Fibroblast of pulmonary artery (primary cell): ENCODE measurements at regions not wholly inside any gene's neighbourhood (a gene's known extent, or its start where the extent isn't known, plus 50 kb on each side); places are given as distances from the start of the nearest gene placed in this dataset.

Source experiments
- DNase-seq: peaks from one replicate; pipeline ENCODE4 v3.0.0-alpha.2; 2010; ENCODE audit warnings: low read depth
- H3K4me3 ChIP-seq: replicated peaks from 2 replicates; pipeline ENCODE4 v1.5.1; 2011; ENCODE audit warnings: low read depth, mild to moderate bottlenecking, control low read depth, low read length, moderate library complexity
- CTCF ChIP-seq: IDR thresholded peaks from 2 replicates; pipeline ENCODE4 v1.5.1; 2011; ENCODE audit warnings: mild to moderate bottlenecking, control low read depth, low read length, inconsistent platforms; ENCODE audit errors: missing control alignments

GRCh38 chr17:55668312-55668920 is 54.2 kb downstream of the TMEM100 start:
- H3K4me3 ChIP-seq = no peak overlapping the region
- DNase-seq = no peak
- TF ChIP-seq CTCF = no peak

GRCh38 chr17:55666806-55667205 is 55.9 kb downstream of the TMEM100 start:
- H3K4me3 ChIP-seq = no peak overlapping the region
- no peak for TF ChIP-seq CTCF
- no peak for DNase-seq

GRCh38 chr17:55664287-55664686 is 58.4 kb downstream of the TMEM100 start:
- H3K4me3 ChIP-seq = no peak overlapping the region
- DNase-seq = no peak
- no peak for TF ChIP-seq CTCF

GRCh38 chr17:55663400-55663799 is 59.3 kb downstream of the TMEM100 start:
- H3K4me3 ChIP-seq = no peak overlapping the region
- no peak for DNase-seq
- no peak for TF ChIP-seq CTCF

- no peak for DNase-seq
- TF ChIP-seq CTCF = no peak
- H3K4me3 ChIP-seq = no peak overlapping the region
Measured at GRCh38 chr17:55661963-55662834, 60.5 kb downstream of the TMEM100 start.

GRCh38 chr17:55661256-55661758 is 61.4 kb downstream of the TMEM100 start:
- no peak overlapping the region for H3K4me3 ChIP-seq
- TF ChIP-seq CTCF = no peak
- DNase-seq = no peak
